ENCODE measurements at regions not wholly inside any gene's neighbourhood (a gene's known extent, or its start where the extent isn't known, plus 50 kb on each side); places are given as distances from the start of the nearest gene placed in this dataset.

- DNase-seq (ENCODE audit: low spot score), result peak; percentile 70
These were observed 232.9 kb upstream of the MVB12B start for GRCh38 chr9:126093771-126094170.

GRCh38 chr9:126095546-126096190, 231.0 kb upstream of the MVB12B start:
- DNase-seq (ENCODE audit: low spot score), result no peak

- DNase-seq (ENCODE audit: low spot score), result no peak
These were observed 230.3 kb upstream of the MVB12B start for GRCh38 chr9:126096340-126096739.

GRCh38 chr9:126097679-126098078, 228.9 kb upstream of the MVB12B start:
- DNase-seq (ENCODE audit: low spot score), result no peak

- no peak for DNase-seq (ENCODE audit: low spot score)
These were observed 220.2 kb upstream of the MVB12B start for GRCh38 chr9:126106404-126106803.

GRCh38 chr9:126107693-126108092, 218.9 kb upstream of the MVB12B start:
- DNase-seq (ENCODE audit: low spot score), result no peak

- DNase-seq (ENCODE audit: low spot score), result peak; percentile 82
These were observed 218.4 kb upstream of the MVB12B start for GRCh38 chr9:126108240-126108639.

GRCh38 chr9:126109575-126109974, 217.1 kb upstream of the MVB12B start:
- DNase-seq (ENCODE audit: low spot score), result no peak

- DNase-seq (ENCODE audit: low spot score), result no peak
These were observed 215.1 kb upstream of the MVB12B start for GRCh38 chr9:126111556-126111955.

GRCh38 chr9:126112135-126112720, 214.4 kb upstream of the MVB12B start:
- DNase-seq (ENCODE audit: low spot score), result no peak

GRCh38 chr9:126113176-126113575, 213.5 kb upstream of the MVB12B start:
- no peak for DNase-seq (ENCODE audit: low spot score)

GRCh38 chr9:126113756-126114408, 212.7 kb upstream of the MVB12B start:
- DNase-seq (ENCODE audit: low spot score), result no peak

GRCh38 chr9:126114409-126114760, 212.2 kb upstream of the MVB12B start:
- no peak for DNase-seq (ENCODE audit: low spot score)

GRCh38 chr9:126114850-126115460, 211.7 kb upstream of the MVB12B start:
- no peak for DNase-seq (ENCODE audit: low spot score)

- no peak for DNase-seq (ENCODE audit: low spot score)
These were observed 210.1 kb upstream of the MVB12B start for GRCh38 chr9:126116351-126117157.

GRCh38 chr9:126117158-126117425, 209.5 kb upstream of the MVB12B start:
- no peak for DNase-seq (ENCODE audit: low spot score)

- DNase-seq (ENCODE audit: low spot score), result no peak
These were observed 209.0 kb upstream of the MVB12B start for GRCh38 chr9:126117631-126118030.

- no peak for DNase-seq (ENCODE audit: low spot score)
These were observed 206.9 kb upstream of the MVB12B start for GRCh38 chr9:126119731-126120130.

GRCh38 chr9:126122901-126123616, 203.6 kb upstream of the MVB12B start:
- no peak for DNase-seq (ENCODE audit: low spot score)

GRCh38 chr9:126123927-126124326, 202.7 kb upstream of the MVB12B start:
- no peak for DNase-seq (ENCODE audit: low spot score)

GRCh38 chr9:126125177-126125576, 201.5 kb upstream of the MVB12B start:
- no peak for DNase-seq (ENCODE audit: low spot score)

- no peak for DNase-seq (ENCODE audit: low spot score)
These were observed 201.1 kb upstream of the MVB12B start for GRCh38 chr9:126125577-126125976.
